ENCODE measurements at regions not wholly inside any gene's neighbourhood (a gene's known extent, or its start where the extent isn't known, plus 50 kb on each side); places are given as distances from the start of the nearest gene placed in this dataset.
A peak's percentile ranks its signal among the peaks of the same experiment; 100 is the strongest.
"Not testable (repeated sequence)": the region's sequence is repeated elsewhere in the genome, so short reads cannot be mapped to it uniquely, and the experiment has no call there.

GRCh38 chrX:155819966-155820491 is 61.1 kb upstream of the VAMP7 start:
- Mint-ChIP-seq H3K27me3 (peaks cover under 1 to 27% (median 13%) of the 10 kb centered on the region in 5 donors), H3K4me3 (no peak overlapping the region), H3K36me3 (peaks cover 0 to 5% (median 0%) of the 10 kb centered on the region in 3 donors), H3K4me1 (no peaks in the 10 kb centered on the region), H3K9me3 (peaks cover 0 to 15% (median 6%) of the 10 kb centered on the region in 9 donors), H3K27ac (no peak overlapping the region)
- ATAC-seq (peak in 1 of 2 donors; percentile 56), DNase-seq (peak; percentile 7 to 71 (median 30))
- POLR2A ChIA-PET = no interaction called here

GRCh38 chrX:155819525-155819924 is 61.6 kb upstream of the VAMP7 start:
- POLR2A ChIA-PET = no interaction called here
- peaks cover 0 to 27% (median 13%) of the 10 kb centered on the region in 5 donors for H3K27me3 Mint-ChIP-seq
- peaks cover 0 to under 1% (median 0%) of the 10 kb centered on the region in 3 donors for H3K36me3 Mint-ChIP-seq
- H3K9me3 Mint-ChIP-seq = peaks cover 0 to 10% (median under 1%) of the 10 kb centered on the region in 9 donors
- ATAC-seq (no peak), DNase-seq (no peak)
- H3K4me1 Mint-ChIP-seq = no peaks in the 10 kb centered on the region
- H3K27ac Mint-ChIP-seq = no peak overlapping the region
- no peak overlapping the region for H3K4me3 Mint-ChIP-seq

GRCh38 chrX:155814391-155814790 is 66.8 kb upstream of the VAMP7 start:
- DNase-seq, ATAC-seq, H3K4me3 Mint-ChIP-seq, H3K27ac Mint-ChIP-seq, H3K27me3 Mint-ChIP-seq, H3K4me1 Mint-ChIP-seq, POLR2A ChIA-PET, H3K36me3 Mint-ChIP-seq: not testable (repeated sequence)
- H3K9me3 Mint-ChIP-seq = peaks cover 0 to 17% (median 5%) of the 10 kb centered on the region in 9 donors

GRCh38 chrX:155779831-155780230 is 101.3 kb upstream of the VAMP7 start:
- peaks cover 0 to under 1% (median 0%) of the 10 kb centered on the region in 9 donors for H3K9me3 Mint-ChIP-seq
- ATAC-seq (no peak), DNase-seq (no peak)
- no peaks in the 10 kb centered on the region for H3K4me1 Mint-ChIP-seq
- H3K4me3 Mint-ChIP-seq = no peak overlapping the region
- no peaks in the 10 kb centered on the region for H3K27me3 Mint-ChIP-seq
- H3K36me3 Mint-ChIP-seq = no peaks in the 10 kb centered on the region
- no peak overlapping the region for H3K27ac Mint-ChIP-seq
- POLR2A ChIA-PET = no interaction called here

- Mint-ChIP-seq H3K9me3 (no peaks in the 10 kb centered on the region), H3K4me3 (no peak overlapping the region)
- POLR2A ChIA-PET = no interaction called here
Observed at GRCh38 chrX:155778844-155779553, 102.1 kb upstream of the VAMP7 start.

GRCh38 chrX:155774387-155774786 is 106.8 kb upstream of the VAMP7 start:
- Mint-ChIP-seq H3K9me3 (peaks cover 0 to 3% (median 0%) of the 10 kb centered on the region in 9 donors), H3K4me1 (peaks cover 0 to 1% (median 0%) of the 10 kb centered on the region in 4 donors), H3K4me3 (no peak overlapping the region), H3K36me3 (no peaks in the 10 kb centered on the region), H3K27me3 (peaks cover 0 to 8% (median 0%) of the 10 kb centered on the region in 5 donors), H3K27ac (no peak overlapping the region)
- ATAC-seq (no peak), DNase-seq (no peak)
- POLR2A ChIA-PET = no interaction called here

More at GRCh38 chrX:155778844-155779553, 102.1 kb upstream of the VAMP7 start:
- Mint-ChIP-seq H3K27ac (no peak overlapping the region), H3K36me3 (no peaks in the 10 kb centered on the region), H3K27me3 (peaks cover 0 to 7% (median 0%) of the 10 kb centered on the region in 5 donors), H3K4me1 (peaks cover 0 to 1% (median 0%) of the 10 kb centered on the region in 4 donors)
- no peak for DNase-seq
- no peak for ATAC-seq

- Mint-ChIP-seq H3K27ac (peak overlapping the region in 2 of 10 donors; percentile 11 to 42), H3K4me3 (peak overlapping the region; percentile 45 to 89 (median 78)), H3K36me3 (peaks cover 0 to 3% (median 0%) of the 10 kb centered on the region in 3 donors), H3K27me3 (no peaks in the 10 kb centered on the region), H3K9me3 (peaks cover 0 to 8% (median 0%) of the 10 kb centered on the region in 9 donors), H3K4me1 (peaks cover 0 to 14% (median 7%) of the 10 kb centered on the region in 4 donors)
- peak in 1 of 2 donors; percentile 20 for ATAC-seq
- DNase-seq = no peak
- POLR2A ChIA-PET = no interaction called here
Observed at GRCh38 chrX:155767876-155768769, 113.0 kb upstream of the VAMP7 start.

- H3K4me1 Mint-ChIP-seq = peaks cover 0 to 14% (median 7%) of the 10 kb centered on the region in 4 donors
- peak overlapping the region in 5 of 10 donors; percentile 11 to 83 (median 44) for H3K27ac Mint-ChIP-seq
- DNase-seq = peak in 6 of 10 donors; percentile 1 to 11 (median 4)
- H3K36me3 Mint-ChIP-seq = peaks cover 0 to 4% (median 0%) of the 10 kb centered on the region in 3 donors
- H3K27me3 Mint-ChIP-seq = no peaks in the 10 kb centered on the region
- peak overlapping the region; percentile 73 to 89 (median 82) for H3K4me3 Mint-ChIP-seq
- H3K9me3 Mint-ChIP-seq = peaks cover 0 to 13% (median 0%) of the 10 kb centered on the region in 9 donors
- peak; percentile 47 to 52 for ATAC-seq
- POLR2A ChIA-PET = no interaction called here
Observed at GRCh38 chrX:155767051-155767875, 113.9 kb upstream of the VAMP7 start.

GRCh38 chrX:155766321-155766720 is 114.8 kb upstream of the VAMP7 start:
- Mint-ChIP-seq H3K4me1 (peaks cover 0 to 14% (median 7%) of the 10 kb centered on the region in 4 donors), H3K9me3 (peaks cover 0 to 22% (median 3%) of the 10 kb centered on the region in 9 donors), H3K36me3 (peaks cover 0 to 10% (median 0%) of the 10 kb centered on the region in 3 donors), H3K4me3 (peak overlapping the region in 3 of 10 donors; percentile 78 to 88 (median 85)), H3K27me3 (peaks cover 0 to 2% (median 0%) of the 10 kb centered on the region in 5 donors), H3K27ac (peak overlapping the region in 1 of 10 donors; percentile 44)
- DNase-seq = no peak
- ATAC-seq = no peak
- POLR2A ChIA-PET = no interaction called here

- POLR2A ChIA-PET = no interaction called here
- H3K9me3 Mint-ChIP-seq = peaks cover 0 to 25% (median 6%) of the 10 kb centered on the region in 9 donors
- H3K27ac Mint-ChIP-seq = no peak overlapping the region
- ATAC-seq = no peak
- peaks cover 0 to 2% (median 0%) of the 10 kb centered on the region in 5 donors for H3K27me3 Mint-ChIP-seq
- no peak for DNase-seq
- no peaks in the 10 kb centered on the region for H3K4me1 Mint-ChIP-seq
- peaks cover 0 to 15% (median 2%) of the 10 kb centered on the region in 3 donors for H3K36me3 Mint-ChIP-seq
- H3K4me3 Mint-ChIP-seq = no peak overlapping the region
Observed at GRCh38 chrX:155761185-155761584, 120.0 kb upstream of the VAMP7 start.

GRCh38 chrX:155757046-155757759 is 123.9 kb upstream of the VAMP7 start:
- ATAC-seq = no peak
- POLR2A ChIA-PET = no interaction called here
- peaks cover 0 to 10% (median 2%) of the 10 kb centered on the region in 3 donors for H3K36me3 Mint-ChIP-seq
- peaks cover 0 to 3% (median 0%) of the 10 kb centered on the region in 5 donors for H3K27me3 Mint-ChIP-seq
- peaks cover 0 to 2% (median 0%) of the 10 kb centered on the region in 4 donors for H3K4me1 Mint-ChIP-seq
- H3K4me3 Mint-ChIP-seq = no peak overlapping the region
- DNase-seq = no peak
- no peak overlapping the region for H3K27ac Mint-ChIP-seq
- peaks cover 0 to 14% (median 6%) of the 10 kb centered on the region in 9 donors for H3K9me3 Mint-ChIP-seq
